Muscle of leg (tissue), 3 donors: ENCODE measurements at regions not wholly inside any gene's neighbourhood (a gene's known extent, or its start where the extent isn't known, plus 50 kb on each side); places are given as distances from the start of the nearest gene placed in this dataset.

Source experiments
- DNase-seq: peaks from one replicate; pipeline ENCODE4 v3.0.0; 2013
- H3K27ac ChIP-seq: one replicate; pipeline ENCODE4 v1.5.1; 2013; ENCODE audit warnings: mild to moderate bottlenecking, low read length, control low read depth
- H3K27me3 ChIP-seq: one replicate; pipeline ENCODE4 v1.6.1; 2013; ENCODE audit warnings: low read length; ENCODE audit not compliant: control insufficient read depth, insufficient read depth
- H3K36me3 ChIP-seq: one replicate; pipeline ENCODE4 v1.6.1; 2013; ENCODE audit warnings: low read length; ENCODE audit not compliant: control insufficient read depth, insufficient read depth
- H3K4me1 ChIP-seq: one replicate; pipeline ENCODE4 v1.6.1; 2013; ENCODE audit warnings: low read length; ENCODE audit not compliant: control insufficient read depth, insufficient read depth
- H3K4me3 ChIP-seq: one replicate; pipeline ENCODE4 v1.5.1; 2013; ENCODE audit warnings: low read length, control low read depth
- H3K9me3 ChIP-seq: replicated peaks from 2 replicates; pipeline ENCODE4 v1.6.1; 2013; ENCODE audit warnings: low read depth, low read length; ENCODE audit not compliant: control insufficient read depth
- WGBS: methylation state at CpG from one replicate; pipeline ENCODE4 v1.1.5; 2013; ENCODE audit warnings: missing lambda C conversion rate; ENCODE audit not compliant: insufficient coverage; 5-methylcytosine and 5-hydroxymethylcytosine counted together

DNA sequence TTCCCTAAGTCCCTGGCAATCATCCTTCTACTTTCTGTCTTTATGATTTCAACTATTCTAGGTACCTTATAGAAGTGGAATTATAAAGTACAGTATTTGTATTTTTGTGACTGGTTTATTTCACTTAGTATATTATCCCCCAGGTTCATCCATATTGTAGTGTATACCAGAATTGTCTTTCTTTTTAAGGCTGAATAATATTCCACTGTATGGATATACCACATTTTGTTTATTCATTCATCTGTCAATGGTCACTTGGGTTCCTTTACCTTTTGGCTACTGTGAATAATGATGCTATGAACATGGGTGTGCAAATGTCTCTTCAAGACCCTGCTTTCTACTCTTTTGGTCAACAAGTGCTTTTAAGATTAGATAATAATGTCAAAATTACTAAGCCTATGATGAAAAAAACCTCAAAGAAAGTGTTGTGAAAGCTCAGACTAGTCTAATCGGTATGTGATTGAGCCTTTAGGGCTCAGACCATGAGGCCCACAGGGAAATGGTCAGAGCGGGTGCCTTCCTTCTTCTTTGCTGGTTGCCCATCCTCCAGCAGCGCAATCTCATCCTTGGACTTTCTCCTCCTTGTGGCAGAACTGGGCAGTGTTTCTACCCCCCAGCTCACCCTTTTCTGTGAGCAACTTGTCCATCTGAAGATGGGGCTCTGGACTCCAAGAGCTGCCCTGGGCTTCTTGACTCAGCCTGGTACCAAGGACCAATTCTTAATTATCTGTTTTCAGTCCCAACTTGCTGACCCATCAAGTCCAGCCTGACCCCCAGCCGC lies 105.4 kb downstream of the TTC8 start:
- no peak for DNase-seq
- Histone ChIP-seq H3K27ac (no peak overlapping the region), H3K36me3 (no peaks in the 10 kb centered on the region), H3K4me1 (peaks cover 17% of the 10 kb centered on the region), H3K9me3 (peaks cover 4% of the 10 kb centered on the region), H3K4me3 (no peak overlapping the region), H3K27me3 (no peaks in the 10 kb centered on the region)
- WGBS, result 90% methylated on average over 4 of the region's 4 CpGs

DNA sequence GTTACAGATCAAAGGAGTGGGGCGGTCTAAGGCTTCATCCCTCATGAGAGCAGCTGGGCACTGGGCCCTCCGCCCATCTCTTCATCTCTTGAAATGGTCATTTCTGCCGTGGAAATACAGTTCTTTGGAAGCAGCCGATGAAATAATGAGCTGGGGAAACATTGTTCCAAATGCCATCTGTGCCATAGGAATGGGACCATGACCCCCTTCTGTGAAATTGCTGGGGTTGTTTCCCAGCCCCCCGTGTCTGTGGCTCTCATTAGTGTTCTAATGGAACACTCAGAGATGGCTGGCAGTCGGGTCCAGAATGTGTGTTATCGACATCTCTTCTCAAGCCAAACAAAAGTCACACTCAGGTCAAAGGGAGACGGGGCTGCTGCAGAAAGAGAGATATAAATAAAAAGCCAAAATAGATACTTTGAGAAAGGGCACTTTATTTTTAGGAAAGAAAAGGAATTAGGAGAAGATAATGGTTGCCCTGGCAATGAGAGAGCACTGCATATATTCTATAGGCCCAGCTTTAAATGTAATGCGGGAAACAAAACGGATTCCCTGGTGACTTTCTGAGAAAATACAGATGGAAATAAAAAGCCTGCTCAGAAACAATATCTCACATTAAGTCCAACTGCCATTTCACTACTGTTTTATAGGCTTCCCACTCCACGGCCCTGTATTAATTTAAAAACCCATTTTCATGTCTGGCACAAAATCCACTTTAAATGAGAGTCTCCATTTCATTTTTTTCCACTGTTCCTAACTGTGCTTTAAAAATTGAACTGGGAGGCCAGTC lies 107.1 kb downstream of the TTC8 start:
- Histone ChIP-seq H3K36me3 (no peaks in the 10 kb centered on the region), H3K4me1 (peaks cover 22% of the 10 kb centered on the region), H3K27me3 (no peaks in the 10 kb centered on the region), H3K4me3 (no peak overlapping the region), H3K9me3 (peaks cover 4% of the 10 kb centered on the region), H3K27ac (peak overlapping the region; percentile 53)
- 64% methylated on average over 5 of the region's 11 CpGs for WGBS
- DNase-seq, result peak; percentile 78

DNA sequence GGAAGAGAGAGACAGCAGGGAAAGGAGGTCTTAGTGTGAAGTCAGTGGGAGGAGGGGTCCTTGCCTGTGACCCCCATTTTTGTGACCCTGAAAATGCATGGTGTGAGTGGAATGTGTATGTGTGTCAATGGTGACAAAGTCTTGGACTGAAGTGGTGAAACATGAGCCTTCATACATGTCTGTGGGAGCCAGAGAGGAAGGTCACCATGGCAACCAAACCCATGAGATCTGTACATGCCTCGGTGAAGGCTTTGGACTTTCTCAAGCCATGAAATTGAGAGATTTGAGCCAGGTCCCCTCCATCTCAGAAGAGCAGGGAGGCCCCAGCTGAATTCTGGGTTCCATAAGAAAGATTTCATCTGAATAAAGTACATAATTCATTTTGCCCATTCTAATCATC lies 108.7 kb downstream of the TTC8 start:
- peak overlapping the region; percentile 49 for H3K27ac ChIP-seq
- peaks cover 22% of the 10 kb centered on the region for H3K4me1 ChIP-seq
- no peaks in the 10 kb centered on the region for H3K27me3 ChIP-seq
- H3K36me3 ChIP-seq, result no peaks in the 10 kb centered on the region
- DNase-seq, result peak; percentile 75
- no peak overlapping the region for H3K4me3 ChIP-seq
- WGBS, result 11% methylated on average over 1 of the region's 1 CpG
- peaks cover 4% of the 10 kb centered on the region for H3K9me3 ChIP-seq

DNA sequence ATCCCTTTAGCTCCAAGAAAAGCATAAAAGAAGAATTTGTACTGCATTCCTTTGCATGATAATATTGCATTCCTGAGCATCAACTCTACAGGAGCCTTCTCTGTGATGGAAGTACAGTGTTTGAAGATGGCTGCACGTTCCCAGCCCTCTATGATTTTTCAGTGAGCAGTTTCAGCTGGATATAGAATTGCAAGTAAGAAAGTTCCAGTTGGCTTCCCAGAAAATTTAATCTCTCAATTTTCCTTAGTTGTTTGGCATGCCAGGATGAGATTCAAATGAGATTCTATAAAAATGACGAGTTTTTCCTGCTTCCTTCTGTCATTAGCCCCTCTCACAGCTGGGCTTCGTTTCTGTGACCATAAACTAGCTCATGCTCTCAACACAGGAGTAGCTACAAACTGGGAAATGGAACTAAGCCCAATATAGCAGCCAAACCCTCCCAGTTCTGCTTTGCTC lies 109.9 kb downstream of the TTC8 start:
- Histone ChIP-seq H3K27me3 (no peaks in the 10 kb centered on the region), H3K27ac (peak overlapping the region; percentile 73), H3K4me3 (no peak overlapping the region), H3K36me3 (no peaks in the 10 kb centered on the region), H3K9me3 (peaks cover 4% of the 10 kb centered on the region), H3K4me1 (peaks cover 22% of the 10 kb centered on the region)
- peak; percentile 87 for DNase-seq
- no CpG with 5 or more reads among the region's 3 CpGs for WGBS

DNA sequence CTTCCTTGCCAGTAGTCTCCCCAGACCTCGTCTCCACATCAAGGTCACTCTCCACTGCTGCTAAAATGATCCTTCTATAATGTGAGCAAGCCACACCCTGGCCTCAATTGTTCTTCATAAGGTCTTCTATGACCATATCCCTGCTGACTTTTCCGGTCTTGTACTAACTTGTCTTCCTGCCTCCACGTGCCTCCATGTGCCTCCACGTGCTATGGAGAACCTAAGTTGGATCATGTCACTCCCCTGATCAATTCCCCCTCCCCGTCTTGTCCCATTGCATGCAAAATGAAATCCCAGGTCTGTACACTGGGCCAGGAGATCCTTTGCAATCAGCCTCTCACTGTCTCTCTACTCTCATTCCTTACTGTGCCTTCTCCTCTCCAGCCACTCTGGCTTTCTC lies 110.6 kb downstream of the TTC8 start:
- no peak for DNase-seq

DNA sequence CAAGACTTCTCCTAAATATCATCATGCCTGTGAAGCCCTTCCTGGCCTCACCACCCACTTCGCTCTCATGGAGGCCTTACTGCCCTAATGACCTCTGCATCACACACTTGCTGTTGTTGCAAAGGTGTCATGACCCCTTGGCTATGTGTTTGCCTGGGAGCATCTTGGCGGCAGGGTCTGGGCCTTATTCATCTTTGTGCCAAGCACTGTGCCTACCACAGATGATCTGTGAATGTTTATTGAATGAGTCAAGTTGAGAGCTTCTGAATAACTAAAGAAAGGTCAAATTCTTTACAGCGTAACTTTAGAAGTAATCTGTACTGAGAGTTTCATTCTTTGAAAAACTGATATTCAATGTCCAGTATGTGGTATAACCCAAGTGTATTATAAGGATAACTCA lies 113.3 kb downstream of the TTC8 start:
- no peak overlapping the region for H3K27ac ChIP-seq
- peaks cover 17% of the 10 kb centered on the region for H3K4me1 ChIP-seq
- H3K36me3 ChIP-seq, result no peaks in the 10 kb centered on the region
- DNase-seq, result no peak
- 84% methylated on average over 2 of the region's 3 CpGs for WGBS
- no peaks in the 10 kb centered on the region for H3K9me3 ChIP-seq
- no peaks in the 10 kb centered on the region for H3K27me3 ChIP-seq
- H3K4me3 ChIP-seq, result no peak overlapping the region

More for the DNA sequence above, 110.6 kb downstream of the TTC8 start:
- H3K36me3 ChIP-seq, result no peaks in the 10 kb centered on the region
- no peaks in the 10 kb centered on the region for H3K27me3 ChIP-seq
- no peak overlapping the region for H3K4me3 ChIP-seq
- WGBS, result 88% methylated on average over 5 of the region's 5 CpGs
- H3K27ac ChIP-seq, result peak overlapping the region; percentile 73
- H3K9me3 ChIP-seq, result peaks cover under 1% of the 10 kb centered on the region
- H3K4me1 ChIP-seq, result peaks cover 22% of the 10 kb centered on the region

DNA sequence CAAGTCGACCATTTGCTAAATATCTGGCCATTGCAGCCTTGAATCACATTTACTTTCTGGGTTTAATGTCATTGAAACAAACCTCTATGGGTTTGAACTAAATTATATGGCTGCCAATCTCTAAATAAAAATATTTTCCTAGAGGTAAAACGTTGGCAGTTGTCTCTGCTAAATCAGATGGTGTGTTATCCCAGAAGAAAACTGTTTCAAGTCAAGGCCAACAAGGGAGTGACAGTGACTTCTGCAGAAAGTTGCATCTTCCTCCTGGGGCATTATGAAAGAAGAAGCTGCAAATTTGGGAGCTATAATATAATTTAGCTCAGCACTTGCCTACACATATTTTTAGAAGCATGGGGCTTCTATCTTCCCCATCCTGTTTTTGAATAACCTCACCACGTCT lies 116.2 kb downstream of the TTC8 start:
- no peak overlapping the region for H3K27ac ChIP-seq
- WGBS, result 60% methylated on average over 1 of the region's 3 CpGs
- H3K27me3 ChIP-seq, result no peaks in the 10 kb centered on the region
- H3K9me3 ChIP-seq, result no peaks in the 10 kb centered on the region
- no peak for DNase-seq
- no peaks in the 10 kb centered on the region for H3K36me3 ChIP-seq
- no peak overlapping the region for H3K4me3 ChIP-seq
- H3K4me1 ChIP-seq, result no peaks in the 10 kb centered on the region

DNA sequence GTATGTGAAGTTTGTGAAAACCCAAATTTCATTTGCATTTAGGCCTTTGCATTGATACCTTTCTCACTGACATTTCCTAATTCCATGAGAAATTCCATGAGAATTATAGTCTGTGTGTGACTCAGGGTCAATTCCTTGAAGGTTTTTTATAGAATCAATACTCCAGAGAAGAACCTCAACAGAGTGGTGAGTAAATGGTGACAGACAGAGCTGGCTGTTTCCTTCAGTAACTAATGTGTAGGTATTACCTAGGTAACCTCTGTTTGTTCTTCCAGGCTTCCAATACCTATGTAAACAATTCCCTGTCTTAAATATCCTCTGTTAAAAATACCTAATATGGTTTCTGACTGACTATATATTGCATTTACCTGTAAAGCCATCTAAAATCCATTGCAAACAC lies 117.0 kb downstream of the TTC8 start:
- no peak for DNase-seq
- H3K4me3 ChIP-seq, result no peak overlapping the region
- H3K36me3 ChIP-seq, result no peaks in the 10 kb centered on the region
- H3K27ac ChIP-seq, result no peak overlapping the region
- no peaks in the 10 kb centered on the region for H3K9me3 ChIP-seq
- no peaks in the 10 kb centered on the region for H3K27me3 ChIP-seq
- no peaks in the 10 kb centered on the region for H3K4me1 ChIP-seq

DNA sequence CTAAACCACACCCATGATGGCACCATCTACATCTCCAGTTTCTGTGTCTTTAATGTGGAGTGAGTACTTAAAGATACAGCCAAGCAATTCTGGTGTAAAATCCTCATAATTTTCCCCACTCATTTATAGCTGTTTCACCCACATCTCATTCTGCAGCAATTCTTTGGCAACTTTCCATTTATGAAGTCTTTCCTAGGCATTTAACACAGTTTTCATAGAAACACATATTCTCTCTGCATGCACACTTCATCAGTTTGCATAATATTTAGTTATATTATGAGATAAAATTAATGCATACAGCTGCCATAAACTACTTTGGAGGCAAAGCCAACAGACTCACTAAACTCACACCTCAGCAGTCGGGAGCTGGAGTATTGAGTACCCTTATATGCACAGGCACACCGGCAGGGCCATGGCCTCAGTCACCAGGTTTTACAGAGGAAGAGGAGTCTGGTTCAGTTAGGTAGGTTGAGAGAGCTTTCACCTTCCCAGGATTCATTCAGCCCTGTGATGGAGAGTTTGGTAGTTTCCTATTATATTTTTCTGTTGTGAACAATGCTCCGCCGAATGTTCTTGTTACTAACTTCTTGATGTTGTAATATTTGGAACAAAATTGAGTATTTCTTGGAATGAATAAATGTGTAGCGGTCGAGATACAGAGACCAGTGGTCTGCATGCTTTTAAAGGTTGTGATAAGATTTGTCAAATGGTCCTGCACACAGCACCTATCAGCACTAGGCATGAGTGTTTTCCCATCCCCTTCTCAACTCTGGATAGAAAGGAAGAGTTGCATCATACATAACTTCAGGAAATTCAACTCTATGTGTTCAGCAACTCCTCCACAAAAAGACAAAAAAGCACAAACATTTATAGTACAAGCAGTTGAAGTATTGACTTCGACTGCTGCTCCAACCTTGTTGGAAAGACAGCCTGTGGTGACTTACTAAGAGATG lies 123.5 kb downstream of the TTC8 start:
- H3K9me3 ChIP-seq, result peaks cover 11% of the 10 kb centered on the region
- no peaks in the 10 kb centered on the region for H3K36me3 ChIP-seq
- no peaks in the 10 kb centered on the region for H3K27me3 ChIP-seq
- no peaks in the 10 kb centered on the region for H3K4me1 ChIP-seq
- WGBS, result 100% methylated on average over 1 of the region's 7 CpGs
- no peak overlapping the region for H3K4me3 ChIP-seq
- DNase-seq, result no peak
- H3K27ac ChIP-seq, result no peak overlapping the region

DNA sequence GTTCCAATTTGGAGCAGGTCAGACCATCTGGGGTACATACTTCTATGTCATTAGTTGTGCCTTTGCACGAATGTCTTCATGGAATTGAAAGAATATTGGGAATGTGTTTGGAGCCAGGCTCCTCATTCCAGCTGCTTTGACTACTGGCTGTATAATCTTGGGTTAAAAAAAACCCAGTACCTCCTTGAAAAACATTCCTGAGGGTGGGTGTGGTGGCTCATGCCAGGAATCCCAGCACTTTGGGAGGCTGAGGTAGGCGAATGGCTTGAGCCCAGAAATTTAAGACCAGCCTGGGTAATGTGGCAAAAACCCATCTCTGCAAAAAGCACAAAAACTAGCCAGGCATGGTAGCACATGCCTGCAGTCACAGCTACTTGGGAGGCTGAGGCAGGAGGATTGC lies 125.6 kb downstream of the TTC8 start:
- no peak overlapping the region for H3K4me3 ChIP-seq
- no peak overlapping the region for H3K27ac ChIP-seq
- DNase-seq, result peak; percentile 10
- H3K36me3 ChIP-seq, result no peaks in the 10 kb centered on the region
- H3K4me1 ChIP-seq, result no peaks in the 10 kb centered on the region
- WGBS, result 50% methylated on average over 1 of the region's 2 CpGs
- H3K27me3 ChIP-seq, result no peaks in the 10 kb centered on the region
- peaks cover 11% of the 10 kb centered on the region for H3K9me3 ChIP-seq
